ENCODE measurements at regions not wholly inside any gene's neighbourhood (a gene's known extent, or its start where the extent isn't known, plus 50 kb on each side); places are given as distances from the start of the nearest gene placed in this dataset.

DNA sequence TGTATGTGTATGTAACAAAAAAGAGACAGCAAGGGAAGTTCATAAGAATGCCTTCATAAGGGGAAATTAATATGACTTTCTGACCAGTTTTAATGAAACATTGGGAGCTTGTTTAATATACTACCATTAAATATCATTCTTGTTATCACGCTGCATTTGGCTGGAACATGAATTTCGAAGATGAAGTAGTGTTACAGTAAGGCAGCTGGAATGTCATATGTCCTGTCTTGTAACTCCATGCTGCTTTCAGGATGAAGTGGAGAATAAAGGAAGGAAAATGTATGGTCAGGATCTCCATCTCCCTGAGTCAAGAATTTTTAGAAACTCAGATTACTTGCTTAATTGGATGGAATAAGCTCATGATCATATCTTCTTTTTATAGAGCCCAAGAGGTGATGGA, 61.5 kb upstream of the DMAC1 start:
- ChIA-PET CTCF (no interaction called here), POLR2A (no interaction called here)
- in situ Hi-C loops (cut with HindIII; ENCODE audit: low pct_unique_long_range_greater_than_20kb, low sequenced_read_pairs) = no loop called here
- Histone ChIP-seq H3K27me3 (ENCODE audit: control insufficient read depth, insufficient read depth, low read length) (no peaks in the 10 kb centered on the region), H3K4me3 (ENCODE audit: low read depth in 2 of 2, low read length in 2 of 2) (no peak overlapping the region), H3K4me1 (ENCODE audit: control insufficient read depth, insufficient read depth, low read length) (no peaks in the 10 kb centered on the region), H3K9me3 (ENCODE audit: control insufficient read depth, insufficient read depth, low read depth, low read length) (no peaks in the 10 kb centered on the region), H3K36me3 (ENCODE audit: control insufficient read depth, insufficient read depth, low read length) (no peaks in the 10 kb centered on the region), H3K27ac (ENCODE audit: low read length) (no peak overlapping the region)
- DNase-seq (ENCODE audit: low read depth, low spot score) (no peak), ATAC-seq (no peak)
- intact Hi-C loops (cut with micrococcal nuclease; ENCODE audit: unreplicated experiment) = no loop called here
- no peak for TF ChIP-seq POLR2AphosphoS5 (IDR thresholded peaks at IDR 0.05; ENCODE audit: low read depth, low read length)
- no peak for TF ChIP-seq SIN3A (IDR thresholded peaks at IDR 0.05; ENCODE audit: borderline replicate concordance, insufficient read depth, low read depth, low read length)
- TF ChIP-seq, protein P1, sequence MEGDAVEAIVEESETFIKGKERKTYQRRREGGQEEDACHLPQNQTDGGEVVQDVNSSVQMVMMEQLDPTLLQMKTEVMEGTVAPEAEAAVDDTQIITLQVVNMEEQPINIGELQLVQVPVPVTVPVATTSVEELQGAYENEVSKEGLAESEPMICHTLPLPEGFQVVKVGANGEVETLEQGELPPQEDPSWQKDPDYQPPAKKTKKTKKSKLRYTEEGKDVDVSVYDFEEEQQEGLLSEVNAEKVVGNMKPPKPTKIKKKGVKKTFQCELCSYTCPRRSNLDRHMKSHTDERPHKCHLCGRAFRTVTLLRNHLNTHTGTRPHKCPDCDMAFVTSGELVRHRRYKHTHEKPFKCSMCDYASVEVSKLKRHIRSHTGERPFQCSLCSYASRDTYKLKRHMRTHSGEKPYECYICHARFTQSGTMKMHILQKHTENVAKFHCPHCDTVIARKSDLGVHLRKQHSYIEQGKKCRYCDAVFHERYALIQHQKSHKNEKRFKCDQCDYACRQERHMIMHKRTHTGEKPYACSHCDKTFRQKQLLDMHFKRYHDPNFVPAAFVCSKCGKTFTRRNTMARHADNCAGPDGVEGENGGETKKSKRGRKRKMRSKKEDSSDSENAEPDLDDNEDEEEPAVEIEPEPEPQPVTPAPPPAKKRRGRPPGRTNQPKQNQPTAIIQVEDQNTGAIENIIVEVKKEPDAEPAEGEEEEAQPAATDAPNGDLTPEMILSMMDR (IDR thresholded peaks at IDR 0.05) = no peak
- TF ChIP-seq, protein P2, sequence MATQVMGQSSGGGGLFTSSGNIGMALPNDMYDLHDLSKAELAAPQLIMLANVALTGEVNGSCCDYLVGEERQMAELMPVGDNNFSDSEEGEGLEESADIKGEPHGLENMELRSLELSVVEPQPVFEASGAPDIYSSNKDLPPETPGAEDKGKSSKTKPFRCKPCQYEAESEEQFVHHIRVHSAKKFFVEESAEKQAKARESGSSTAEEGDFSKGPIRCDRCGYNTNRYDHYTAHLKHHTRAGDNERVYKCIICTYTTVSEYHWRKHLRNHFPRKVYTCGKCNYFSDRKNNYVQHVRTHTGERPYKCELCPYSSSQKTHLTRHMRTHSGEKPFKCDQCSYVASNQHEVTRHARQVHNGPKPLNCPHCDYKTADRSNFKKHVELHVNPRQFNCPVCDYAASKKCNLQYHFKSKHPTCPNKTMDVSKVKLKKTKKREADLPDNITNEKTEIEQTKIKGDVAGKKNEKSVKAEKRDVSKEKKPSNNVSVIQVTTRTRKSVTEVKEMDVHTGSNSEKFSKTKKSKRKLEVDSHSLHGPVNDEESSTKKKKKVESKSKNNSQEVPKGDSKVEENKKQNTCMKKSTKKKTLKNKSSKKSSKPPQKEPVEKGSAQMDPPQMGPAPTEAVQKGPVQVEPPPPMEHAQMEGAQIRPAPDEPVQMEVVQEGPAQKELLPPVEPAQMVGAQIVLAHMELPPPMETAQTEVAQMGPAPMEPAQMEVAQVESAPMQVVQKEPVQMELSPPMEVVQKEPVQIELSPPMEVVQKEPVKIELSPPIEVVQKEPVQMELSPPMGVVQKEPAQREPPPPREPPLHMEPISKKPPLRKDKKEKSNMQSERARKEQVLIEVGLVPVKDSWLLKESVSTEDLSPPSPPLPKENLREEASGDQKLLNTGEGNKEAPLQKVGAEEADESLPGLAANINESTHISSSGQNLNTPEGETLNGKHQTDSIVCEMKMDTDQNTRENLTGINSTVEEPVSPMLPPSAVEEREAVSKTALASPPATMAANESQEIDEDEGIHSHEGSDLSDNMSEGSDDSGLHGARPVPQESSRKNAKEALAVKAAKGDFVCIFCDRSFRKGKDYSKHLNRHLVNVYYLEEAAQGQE (IDR thresholded peaks at IDR 0.05; ENCODE audit: insufficient read depth in 1 of 2, low read depth in 2 of 2, low read length in 1 of 2) = no peak
- TF ChIP-seq TCF7L2 (IDR thresholded peaks at IDR 0.05; ENCODE audit: low read depth, low read length) = no peak
- BruUV-seq (replicated peaks) = no TSS peak

DNA sequence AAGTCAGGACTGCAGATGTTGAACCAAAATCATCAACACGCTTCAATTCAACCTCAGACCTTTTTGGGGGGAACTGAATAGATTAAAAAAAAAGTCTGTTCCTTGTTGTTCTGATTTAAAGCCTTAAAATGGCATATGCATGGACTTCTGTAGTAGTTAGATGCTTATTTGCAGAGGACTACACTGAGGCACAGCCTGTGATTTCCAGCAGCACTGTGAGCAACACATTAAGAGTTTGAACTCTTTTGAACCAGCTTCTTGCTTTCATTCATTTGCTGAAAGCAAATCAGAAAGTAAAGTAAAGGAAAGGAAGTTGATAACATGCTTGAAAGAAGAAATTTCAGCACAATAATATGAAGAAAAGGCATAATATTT, 60.7 kb upstream of the DMAC1 start:
- DNase-seq (ENCODE audit: low read depth, low spot score) (no peak), ATAC-seq (no peak)
- no peaks in the 10 kb centered on the region for H3K4me1 ChIP-seq (ENCODE audit: control insufficient read depth, insufficient read depth, low read length)
- intact Hi-C loops (cut with micrococcal nuclease; ENCODE audit: unreplicated experiment) = no loop called here
- ChIA-PET POLR2A (no interaction called here), CTCF (no interaction called here)
- H3K36me3 ChIP-seq (ENCODE audit: control insufficient read depth, insufficient read depth, low read length) = no peaks in the 10 kb centered on the region
- in situ Hi-C loops (cut with HindIII; ENCODE audit: low pct_unique_long_range_greater_than_20kb, low sequenced_read_pairs) = no loop called here
- TF ChIP-seq, protein P2 (IDR thresholded peaks at IDR 0.05; ENCODE audit: insufficient read depth in 1 of 2, low read depth in 2 of 2, low read length in 1 of 2) = no peak
- no peak for TF ChIP-seq SIN3A (IDR thresholded peaks at IDR 0.05; ENCODE audit: borderline replicate concordance, insufficient read depth, low read depth, low read length)
- no peak for TF ChIP-seq TCF7L2 (IDR thresholded peaks at IDR 0.05; ENCODE audit: low read depth, low read length)
- TF ChIP-seq, protein P1 (IDR thresholded peaks at IDR 0.05) = no peak
- TF ChIP-seq POLR2AphosphoS5 (IDR thresholded peaks at IDR 0.05; ENCODE audit: low read depth, low read length) = no peak
- no peaks in the 10 kb centered on the region for H3K27me3 ChIP-seq (ENCODE audit: control insufficient read depth, insufficient read depth, low read length)
- BruUV-seq (replicated peaks) = no TSS peak
- no peaks in the 10 kb centered on the region for H3K9me3 ChIP-seq (ENCODE audit: control insufficient read depth, insufficient read depth, low read depth, low read length)
- no peak overlapping the region for H3K27ac ChIP-seq (ENCODE audit: low read length)
- H3K4me3 ChIP-seq (ENCODE audit: low read depth in 2 of 2, low read length in 2 of 2) = no peak overlapping the region

Data from Panc1 (cell line).